ENCODE measurements at regions not wholly inside any gene's neighbourhood (a gene's known extent, or its start where the extent isn't known, plus 50 kb on each side); places are given as distances from the start of the nearest gene placed in this dataset.

GRCh38 chr7:68288144-68288593 is 1291.5 kb downstream of the TYW1 start:
- Histone ChIP-seq H3K36me3 (ENCODE audit: insufficient read depth, low read length, poor library complexity, severe bottlenecking) (no peaks in the 10 kb centered on the region), H3K27ac (ENCODE audit: low read depth, low read length, poor library complexity, severe bottlenecking) (no peak overlapping the region), H3K27me3 (replicated peaks; ENCODE audit: insufficient read depth, low read depth, low read length, poor library complexity) (no peaks in the 10 kb centered on the region), H3K4me3 (ENCODE audit: low read depth, low read length, poor library complexity, severe bottlenecking) (no peak overlapping the region), H3K4me1 (ENCODE audit: insufficient read depth, low read length, poor library complexity, severe bottlenecking) (no peaks in the 10 kb centered on the region), H3K9me3 (ENCODE audit: low read depth, low read length, poor library complexity, severe bottlenecking) (no peaks in the 10 kb centered on the region)
- ChIA-PET CTCF (no interaction called here), POLR2A (ENCODE audit: low non-redundant PET) (no interaction called here)
- intact Hi-C loops (cut with micrococcal nuclease; ENCODE audit: unreplicated experiment), result no loop called here
- BruUV-seq (replicated peaks), result no TSS peak
- DNase-seq (ENCODE audit: low spot score), result no peak
- TF ChIP-seq EZH2 (IDR thresholded peaks at IDR 0.05; ENCODE audit: borderline replicate concordance, low read depth, low read length, poor library complexity, severe bottlenecking) (no peak), CTCF (conservative IDR thresholded peaks at IDR 0.05; ENCODE audit: low read depth, low read length) (no peak)

- Histone ChIP-seq H3K36me3 (ENCODE audit: insufficient read depth, low read length, poor library complexity, severe bottlenecking) (no peaks in the 10 kb centered on the region), H3K4me3 (ENCODE audit: low read depth, low read length, poor library complexity, severe bottlenecking) (no peak overlapping the region), H3K4me1 (ENCODE audit: insufficient read depth, low read length, poor library complexity, severe bottlenecking) (no peaks in the 10 kb centered on the region), H3K27me3 (replicated peaks; ENCODE audit: insufficient read depth, low read depth, low read length, poor library complexity) (no peaks in the 10 kb centered on the region), H3K27ac (ENCODE audit: low read depth, low read length, poor library complexity, severe bottlenecking) (no peak overlapping the region), H3K9me3 (ENCODE audit: low read depth, low read length, poor library complexity, severe bottlenecking) (no peaks in the 10 kb centered on the region)
- CTCF ChIA-PET, result no interaction called here
- no TSS peak for BruUV-seq (replicated peaks)
- TF ChIP-seq CTCF (conservative IDR thresholded peaks at IDR 0.05; ENCODE audit: low read depth, low read length), result no peak
- no peak for TF ChIP-seq EZH2 (IDR thresholded peaks at IDR 0.05; ENCODE audit: borderline replicate concordance, low read depth, low read length, poor library complexity, severe bottlenecking)
- DNase-seq (ENCODE audit: low spot score), result no peak
- POLR2A ChIA-PET (ENCODE audit: low non-redundant PET), result no interaction called here
- intact Hi-C loops (cut with micrococcal nuclease; ENCODE audit: unreplicated experiment), result no loop called here
Measured at GRCh38 chr7:68291710-68292109, 1295.1 kb downstream of the TYW1 start.

GRCh38 chr7:68295386-68295785 is 1298.8 kb downstream of the TYW1 start:
- intact Hi-C loops (cut with micrococcal nuclease; ENCODE audit: unreplicated experiment), result no loop called here
- BruUV-seq (replicated peaks), result no TSS peak
- ChIA-PET CTCF (no interaction called here), POLR2A (ENCODE audit: low non-redundant PET) (no interaction called here)
- TF ChIP-seq CTCF (conservative IDR thresholded peaks at IDR 0.05; ENCODE audit: low read depth, low read length), result no peak
- no peak for TF ChIP-seq EZH2 (IDR thresholded peaks at IDR 0.05; ENCODE audit: borderline replicate concordance, low read depth, low read length, poor library complexity, severe bottlenecking)
- H3K4me1 ChIP-seq (ENCODE audit: insufficient read depth, low read length, poor library complexity, severe bottlenecking), result no peaks in the 10 kb centered on the region
- no peak overlapping the region for H3K27ac ChIP-seq (ENCODE audit: low read depth, low read length, poor library complexity, severe bottlenecking)
- no peaks in the 10 kb centered on the region for H3K27me3 ChIP-seq (replicated peaks; ENCODE audit: insufficient read depth, low read depth, low read length, poor library complexity)
- DNase-seq (ENCODE audit: low spot score), result no peak
- H3K9me3 ChIP-seq (ENCODE audit: low read depth, low read length, poor library complexity, severe bottlenecking), result no peaks in the 10 kb centered on the region
- no peak overlapping the region for H3K4me3 ChIP-seq (ENCODE audit: low read depth, low read length, poor library complexity, severe bottlenecking)
- H3K36me3 ChIP-seq (ENCODE audit: insufficient read depth, low read length, poor library complexity, severe bottlenecking), result no peaks in the 10 kb centered on the region

All from A673 (cell line).